H9 (cell line): ENCODE measurements at regions not wholly inside any gene's neighbourhood (a gene's known extent, or its start where the extent isn't known, plus 50 kb on each side); places are given as distances from the start of the nearest gene placed in this dataset.

ENCODE experiments used
- DNase-seq: peaks from one replicate; pipeline ENCODE4 v3.0.0-alpha.2; 2017
- H2AFZ ChIP-seq: one replicate; pipeline ENCODE4 v1.6.1; 2013; ENCODE audit warnings: mild to moderate bottlenecking, low read length, control low read depth, moderate library complexity
- H2AK5ac ChIP-seq: 2 replicates; pipeline ENCODE4 v1.6.1; 2013; ENCODE audit warnings: low read length, control low read depth, mixed read lengths; ENCODE audit not compliant: insufficient read length
- H2BK120ac ChIP-seq: one replicate; pipeline ENCODE4 v1.6.1; 2013; ENCODE audit warnings: low read depth, mild to moderate bottlenecking, low read length, control low read depth, inconsistent platforms; ENCODE audit not compliant: poor library complexity, severe bottlenecking
- H2BK12ac ChIP-seq: 2 replicates; pipeline ENCODE4 v1.6.1; 2013; ENCODE audit warnings: low read length, control low read depth, mixed read lengths, low read depth; ENCODE audit not compliant: insufficient read length
- H2BK15ac ChIP-seq: 2 replicates; pipeline ENCODE4 v1.6.1; 2013; ENCODE audit warnings: low read depth, low read length, control low read depth
- H2BK20ac ChIP-seq: one replicate; pipeline ENCODE4 v1.6.1; 2013; ENCODE audit warnings: low read depth, mild to moderate bottlenecking, low read length, control low read depth, inconsistent platforms; ENCODE audit not compliant: poor library complexity, severe bottlenecking
- H2BK5ac ChIP-seq: 2 replicates; pipeline ENCODE4 v1.6.1; 2013; ENCODE audit warnings: low read length, control low read depth, mixed read lengths; ENCODE audit not compliant: insufficient read length
- H3K14ac ChIP-seq: 2 replicates; pipeline ENCODE4 v1.6.1; 2013; ENCODE audit warnings: low read length, control low read depth; ENCODE audit not compliant: insufficient read depth
- H3K18ac ChIP-seq: 2 replicates; pipeline ENCODE4 v1.6.1; 2013; ENCODE audit warnings: low read depth, mild to moderate bottlenecking, mixed read lengths, low read length, control low read depth; ENCODE audit not compliant: insufficient read length
- H3K23ac ChIP-seq: 2 replicates; pipeline ENCODE4 v1.6.1; 2013; ENCODE audit warnings: low read length, control low read depth, mixed read lengths, low read depth; ENCODE audit not compliant: insufficient read length
- H3K23me2 ChIP-seq: 2 replicates; pipeline ENCODE4 v1.6.1; 2013; ENCODE audit warnings: low read depth, mild to moderate bottlenecking, mixed read lengths, low read length, control low read depth; ENCODE audit not compliant: insufficient read length, poor library complexity, severe bottlenecking
- H3K27ac ChIP-seq: 2 replicates; pipeline ENCODE4 v1.5.1; 2013; ENCODE audit warnings: low read length, control low read depth, mixed read lengths, low read depth; ENCODE audit not compliant: insufficient read length
- H3K27me3 ChIP-seq: 2 replicates; pipeline ENCODE4 v1.6.1; 2013; ENCODE audit warnings: low read length, control low read depth, inconsistent platforms; ENCODE audit not compliant: insufficient read depth
- H3K4ac ChIP-seq: 2 replicates; pipeline ENCODE4 v1.6.1; 2013; ENCODE audit warnings: low read depth, mild to moderate bottlenecking, control low read depth, inconsistent platforms, low read length, moderate library complexity
- H3K4me1 ChIP-seq: 2 replicates; pipeline ENCODE4 v1.6.1; 2013; ENCODE audit warnings: low read length, control low read depth, inconsistent platforms; ENCODE audit not compliant: insufficient read depth
- H3K4me2 ChIP-seq: 2 replicates; pipeline ENCODE4 v1.6.1; 2013; ENCODE audit warnings: low read length, control low read depth, mixed read lengths; ENCODE audit not compliant: insufficient read length, insufficient read depth
- H3K56ac ChIP-seq: 2 replicates; pipeline ENCODE4 v1.6.1; 2013; ENCODE audit warnings: low read depth, mild to moderate bottlenecking, mixed read lengths, low read length, control low read depth; ENCODE audit not compliant: insufficient read length
- H3K79me1 ChIP-seq: 2 replicates; pipeline ENCODE4 v1.6.1; 2013; ENCODE audit warnings: low read depth, mild to moderate bottlenecking, moderate library complexity, low read length, control low read depth, inconsistent platforms; ENCODE audit not compliant: insufficient read depth, poor library complexity, severe bottlenecking
- H3K79me2 ChIP-seq: 2 replicates; pipeline ENCODE4 v1.6.1; 2013; ENCODE audit warnings: low read length, control low read depth, inconsistent platforms; ENCODE audit not compliant: insufficient read depth
- H3K9ac ChIP-seq: 2 replicates; pipeline ENCODE4 v1.6.1; 2013; ENCODE audit warnings: low read length, control low read depth, mixed read lengths; ENCODE audit not compliant: insufficient read length; ENCODE audit errors: extremely low read depth
- H3K9me3 ChIP-seq: one replicate; pipeline ENCODE4 v1.6.1; 2013; ENCODE audit warnings: low read depth, low read length, inconsistent platforms; ENCODE audit not compliant: control insufficient read depth
- H3T11ph ChIP-seq: one replicate; pipeline ENCODE4 v1.6.1; 2013; ENCODE audit warnings: mild to moderate bottlenecking, low read length, control low read depth, inconsistent platforms
- H4K20me1 ChIP-seq: one replicate; pipeline ENCODE4 v1.6.1; 2013; ENCODE audit not compliant: control insufficient read depth, insufficient read length, insufficient read depth
- H4K5ac ChIP-seq: 2 replicates; pipeline ENCODE4 v1.6.1; 2013; ENCODE audit warnings: low read depth, mild to moderate bottlenecking, mixed read lengths, low read length, control low read depth; ENCODE audit not compliant: insufficient read length
- H4K8ac ChIP-seq: replicated peaks from 2 replicates; pipeline ENCODE4 v1.6.1; 2013; ENCODE audit warnings: low read length, control low read depth, mixed read lengths, low read depth; ENCODE audit not compliant: insufficient read length
- H4K91ac ChIP-seq: 2 replicates; pipeline ENCODE4 v1.6.1; 2013; ENCODE audit warnings: low read depth, mild to moderate bottlenecking, moderate library complexity, mixed read lengths, low read length, control low read depth; ENCODE audit not compliant: insufficient read length
- H3K27ac Mint-ChIP-seq, 3 experiments: 2 replicates in 2 of 3; 3 replicates in 1 of 3; pipeline ENCODE4 v1.8.0; 2020 to 2021; ENCODE audit warnings: mixed read lengths in 3 of 3, mild to moderate bottlenecking in 1 of 3, moderate library complexity in 1 of 3
- H3K27me3 Mint-ChIP-seq: 2 replicates; pipeline ENCODE4 v1.8.0; 2021; ENCODE audit warnings: low read depth, mild to moderate bottlenecking, moderate library complexity, mixed read lengths
- H3K36me3 Mint-ChIP-seq, 3 experiments: 2 replicates in 2 of 3; 3 replicates in 1 of 3; pipeline ENCODE4 v1.8.0; 2020 to 2021; ENCODE audit warnings: low read depth in 3 of 3, mixed read lengths in 3 of 3; ENCODE audit not compliant: insufficient read depth in 1 of 3
- H3K4me1 Mint-ChIP-seq, 2 experiments: 2 replicates each; pipeline ENCODE4 v1.8.0; 2020; ENCODE audit warnings: mixed read lengths in 2 of 2
- H3K4me3 Mint-ChIP-seq, 2 experiments: 2 replicates in 1 of 2; 3 replicates in 1 of 2; pipeline ENCODE4 v1.8.0; 2020 to 2021; ENCODE audit warnings: mild to moderate bottlenecking in 2 of 2, mixed read lengths in 2 of 2, moderate library complexity in 1 of 2
- H3K9me3 Mint-ChIP-seq, 2 experiments: 2 replicates in 1 of 2; 3 replicates in 1 of 2; pipeline ENCODE4 v1.8.0; 2020; ENCODE audit warnings: mild to moderate bottlenecking in 2 of 2, mixed read lengths in 2 of 2, moderate library complexity in 1 of 2
- WGBS: extraction: QIAGEN DNeasy Blood & Tissue Kit; methylation state at CpG from one replicate; pipeline ENCODE4 v1.1.7; 2013; ENCODE audit warnings: missing lambda C conversion rate, low lambda C conversion rate, mixed read lengths; ENCODE audit not compliant: insufficient read length; ENCODE audit errors: extremely low coverage; 5-methylcytosine and 5-hydroxymethylcytosine counted together
- TF ChIP-seq, protein P1 (sequence below): fragments of 200-600 bp; sonication (generic); conservative IDR thresholded peaks from 3 replicates; pipeline ENCODE4 v1.8.0; 2021; ENCODE audit warnings: antibody characterized with exemption, mild to moderate bottlenecking

DNA sequence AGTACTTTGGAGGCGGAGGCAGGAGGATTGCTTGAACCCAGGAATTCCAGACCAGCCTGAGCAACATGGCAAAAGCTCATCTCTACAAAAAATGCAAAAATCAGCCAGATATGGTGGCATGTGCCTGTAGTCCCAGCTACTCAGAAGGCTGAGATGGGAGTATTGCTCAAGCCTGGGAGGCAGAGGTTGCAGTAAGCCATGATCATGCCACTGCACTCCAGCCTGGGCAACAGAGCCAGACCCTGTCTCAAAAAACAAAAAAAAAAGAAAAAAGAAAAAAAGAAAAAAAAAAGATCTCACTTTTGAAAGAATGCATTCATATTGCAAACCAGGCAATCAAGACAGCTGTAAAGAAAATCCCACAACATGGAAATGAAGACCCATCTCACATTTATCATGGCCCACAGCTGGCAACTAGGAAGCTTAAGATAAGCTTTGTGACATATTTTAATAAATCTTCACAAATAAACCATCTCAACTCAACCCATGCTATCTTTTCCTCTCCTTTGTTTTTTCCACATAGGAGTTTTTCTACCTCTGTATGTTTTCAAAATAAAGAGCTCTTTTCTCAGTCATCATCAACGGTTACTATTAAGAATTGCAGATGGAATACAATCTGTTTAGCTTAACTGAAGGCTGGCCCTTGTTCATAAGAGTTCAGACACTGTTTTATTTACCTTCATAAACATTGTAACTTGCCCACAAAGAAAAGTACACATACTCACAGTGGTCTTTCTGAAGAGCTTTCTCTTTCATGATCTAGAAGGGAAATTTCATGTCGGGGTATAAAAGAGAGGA lies 137.0 kb downstream of the MREG start:
- Histone ChIP-seq H2AK5ac (no peak overlapping the region), H3K27ac (no peak overlapping the region), H3K56ac (no peak overlapping the region), H2AFZ (no peak overlapping the region), H2BK5ac (no peak overlapping the region), H4K8ac (no peak overlapping the region), H2BK15ac (no peak overlapping the region), H3K23ac (no peak overlapping the region), H3K79me2 (no peaks in the 10 kb centered on the region), H4K91ac (no peak overlapping the region), H3T11ph (no peak overlapping the region), H3K14ac (no peak overlapping the region), H3K4me2 (no peak overlapping the region), H3K9ac (no peak overlapping the region), H3K27me3 (no peaks in the 10 kb centered on the region), H2BK20ac (no peak overlapping the region), H3K4ac (no peak overlapping the region), H3K23me2 (no peaks in the 10 kb centered on the region), H4K5ac (no peak overlapping the region), H3K4me1 (no peaks in the 10 kb centered on the region), H3K18ac (no peak overlapping the region), H4K20me1 (no peaks in the 10 kb centered on the region), H3K9me3 (no peaks in the 10 kb centered on the region), H2BK120ac (no peak overlapping the region), H3K79me1 (no peaks in the 10 kb centered on the region), H2BK12ac (no peak overlapping the region)
- no peak for DNase-seq
- no CpG with 5 or more reads among the region's 3 CpGs for WGBS
- Mint-ChIP-seq H3K4me3 (no peak overlapping the region), H3K27me3 (0 out of 2 replicates have a peak, but pooled peaks cover 2% of the 10 kb centered on the region), H3K36me3 (peaks cover 0 to 2% (median 0%) of the 10 kb centered on the region in 3 experiments; a peak in 2 of 7 replicates), H3K27ac (no peak overlapping the region), H3K4me1 (peaks cover 0 to 11% of the 10 kb centered on the region in 2 experiments; a peak in 1 of 4 replicates), H3K9me3 (peaks cover 0 to 5% of the 10 kb centered on the region in 2 experiments; a peak in 3 of 5 replicates)
- TF ChIP-seq, protein P1, sequence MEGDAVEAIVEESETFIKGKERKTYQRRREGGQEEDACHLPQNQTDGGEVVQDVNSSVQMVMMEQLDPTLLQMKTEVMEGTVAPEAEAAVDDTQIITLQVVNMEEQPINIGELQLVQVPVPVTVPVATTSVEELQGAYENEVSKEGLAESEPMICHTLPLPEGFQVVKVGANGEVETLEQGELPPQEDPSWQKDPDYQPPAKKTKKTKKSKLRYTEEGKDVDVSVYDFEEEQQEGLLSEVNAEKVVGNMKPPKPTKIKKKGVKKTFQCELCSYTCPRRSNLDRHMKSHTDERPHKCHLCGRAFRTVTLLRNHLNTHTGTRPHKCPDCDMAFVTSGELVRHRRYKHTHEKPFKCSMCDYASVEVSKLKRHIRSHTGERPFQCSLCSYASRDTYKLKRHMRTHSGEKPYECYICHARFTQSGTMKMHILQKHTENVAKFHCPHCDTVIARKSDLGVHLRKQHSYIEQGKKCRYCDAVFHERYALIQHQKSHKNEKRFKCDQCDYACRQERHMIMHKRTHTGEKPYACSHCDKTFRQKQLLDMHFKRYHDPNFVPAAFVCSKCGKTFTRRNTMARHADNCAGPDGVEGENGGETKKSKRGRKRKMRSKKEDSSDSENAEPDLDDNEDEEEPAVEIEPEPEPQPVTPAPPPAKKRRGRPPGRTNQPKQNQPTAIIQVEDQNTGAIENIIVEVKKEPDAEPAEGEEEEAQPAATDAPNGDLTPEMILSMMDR = no peak
